ENCODE measurements at regions not wholly inside any gene's neighbourhood (a gene's known extent, or its start where the extent isn't known, plus 50 kb on each side); places are given as distances from the start of the nearest gene placed in this dataset.

GRCh38 chr21:31429506-31429905 lies 85.4 kb upstream of the TIAM1 start:
- dilution Hi-C loops (cut with MboI; ENCODE audit: extremely low pct_ligation_motif_present, low sequenced_read_pairs), result no loop called here
- no peaks in the 10 kb centered on the region for H3K27me3 ChIP-seq (ENCODE audit: control insufficient read depth in 2 of 2, insufficient read depth in 2 of 2, low read length in 2 of 2)
- FAIRE-seq (no peak), DNase-seq (ENCODE audit: low read depth, low spot score) (no peak)
- no peak overlapping the region for H3K27ac ChIP-seq (ENCODE audit: insufficient read depth, low read depth, low read length)
- H3K4me3 ChIP-seq (replicated peaks in 1 of 3; ENCODE audit: insufficient read depth in 1 of 3, low read depth in 1 of 3, low read length in 3 of 3), result no peak overlapping the region
- no peak overlapping the region for H2AFZ ChIP-seq (ENCODE audit: low read depth, low read length)
- POLR2A ChIA-PET, result no interaction called here
- no peak for TF ChIP-seq EZH2 (IDR thresholded peaks at IDR 0.05; ENCODE audit: borderline replicate concordance, low read depth, low read length, severe bottlenecking)
- TF ChIP-seq MYC (IDR thresholded peaks at IDR 0.05; ENCODE audit: low read depth, low read length), result no peak
- no peak for TF ChIP-seq POLR2A (IDR thresholded peaks at IDR 0.05; ENCODE audit: low read depth, low read length)
- TF ChIP-seq JUN (IDR thresholded peaks at IDR 0.05; ENCODE audit: borderline replicate concordance, insufficient read depth, insufficient read length, low read depth), result no peak
- TF ChIP-seq CTCF (IDR thresholded peaks at IDR 0.05; ENCODE audit: extremely low read depth in 1 of 2, insufficient read depth in 1 of 2, low read depth in 1 of 2, low read length in 2 of 2), result no peak
- TF ChIP-seq GATA2 (IDR thresholded peaks at IDR 0.05; ENCODE audit: insufficient read depth, insufficient read length, low read depth, low read length), result no peak
- no peak for TF ChIP-seq POLR2AphosphoS5 (IDR thresholded peaks at IDR 0.05; ENCODE audit: insufficient read depth, low read depth, low read length)
- TF ChIP-seq MAX (IDR thresholded peaks at IDR 0.05; ENCODE audit: insufficient read depth, insufficient read length), result no peak
- TF ChIP-seq FOS (IDR thresholded peaks at IDR 0.05; ENCODE audit: borderline replicate concordance, insufficient read depth, low read length), result no peak
- H3K36me3 ChIP-seq (ENCODE audit: control insufficient read depth in 2 of 2, extremely low read depth in 1 of 2, insufficient read depth in 2 of 2, low read length in 2 of 2), result no peaks in the 10 kb centered on the region
- BruUV-seq (replicated peaks), result no TSS peak
- H3K79me2 ChIP-seq (ENCODE audit: control insufficient read depth, insufficient read depth, low read length), result no peaks in the 10 kb centered on the region
- H3K4me2 ChIP-seq (ENCODE audit: insufficient read depth, low read length), result no peak overlapping the region
- H3K9me3 ChIP-seq (replicated peaks; ENCODE audit: control insufficient read depth, insufficient read depth, low read length), result no peaks in the 10 kb centered on the region
- CTCF ChIA-PET, result no interaction called here
- H3K4me1 ChIP-seq (ENCODE audit: control insufficient read depth, extremely low read depth, insufficient read depth, low read length), result no peaks in the 10 kb centered on the region
- no peak overlapping the region for H3K9ac ChIP-seq (replicated peaks; ENCODE audit: extremely low read depth, insufficient read depth, low read length)
- H3K9me1 ChIP-seq (replicated peaks; ENCODE audit: control insufficient read depth, extremely low read depth, insufficient read depth, low read length), result no peaks in the 10 kb centered on the region
- no peaks in the 10 kb centered on the region for H4K20me1 ChIP-seq (replicated peaks; ENCODE audit: control insufficient read depth, extremely low read depth, insufficient read depth, low read length)
- intact Hi-C loops (cut with micrococcal nuclease), result no loop called here
